ENCODE measurements at regions not wholly inside any gene's neighbourhood (a gene's known extent, or its start where the extent isn't known, plus 50 kb on each side); places are given as distances from the start of the nearest gene placed in this dataset.

GRCh38 chr2:107222466-107222865, 336.5 kb upstream of the ST6GAL2 start:
- TF ChIP-seq CTCF (conservative IDR thresholded peaks at IDR 0.05; ENCODE audit: low read length): no peak
- no peak for TF ChIP-seq EZH2phosphoT487 (IDR thresholded peaks at IDR 0.05; ENCODE audit: borderline replicate concordance, low read depth, low read length)
